Skin epidermis (tissue), 12 donors: ENCODE measurements at regions not wholly inside any gene's neighbourhood (a gene's known extent, or its start where the extent isn't known, plus 50 kb on each side); places are given as distances from the start of the nearest gene placed in this dataset.

ENCODE experiments used
- H3K27ac ChIP-seq, 21 experiments: fragments of 200-600 bp; sonication (generic) in 11 of 21; one replicate each; pipeline ENCODE4 v1.5.0; 2020; ENCODE audit warnings: mild to moderate bottlenecking in 3 of 21, inconsistent platforms in 2 of 21, moderate library complexity in 2 of 21
- H3K4me3 ChIP-seq, 7 experiments: fragments of 200-600 bp; sonication (generic) in 2 of 7; one replicate each; pipeline ENCODE4 v1.5.0; 2020; ENCODE audit warnings: inconsistent platforms in 2 of 7, mild to moderate bottlenecking in 2 of 7, moderate library complexity in 1 of 7

- Histone ChIP-seq H3K4me3 (no peak overlapping the region), H3K27ac (peak overlapping the region in 15 of 21 experiments; percentile 3 to 82 (median 59))
Observed at GRCh38 chr20:18989736-18990474, 176.3 kb downstream of the SCP2D1 start.

- Histone ChIP-seq H3K27ac (peak overlapping the region in 6 of 21 experiments; percentile 6 to 82 (median 64)), H3K4me3 (no peak overlapping the region)
Observed at GRCh38 chr20:18991012-18991411, 177.4 kb downstream of the SCP2D1 start.

GRCh38 chr20:18992418-18992817 is 178.8 kb downstream of the SCP2D1 start:
- H3K4me3 ChIP-seq = no peak overlapping the region
- no peak overlapping the region for H3K27ac ChIP-seq

DNA sequence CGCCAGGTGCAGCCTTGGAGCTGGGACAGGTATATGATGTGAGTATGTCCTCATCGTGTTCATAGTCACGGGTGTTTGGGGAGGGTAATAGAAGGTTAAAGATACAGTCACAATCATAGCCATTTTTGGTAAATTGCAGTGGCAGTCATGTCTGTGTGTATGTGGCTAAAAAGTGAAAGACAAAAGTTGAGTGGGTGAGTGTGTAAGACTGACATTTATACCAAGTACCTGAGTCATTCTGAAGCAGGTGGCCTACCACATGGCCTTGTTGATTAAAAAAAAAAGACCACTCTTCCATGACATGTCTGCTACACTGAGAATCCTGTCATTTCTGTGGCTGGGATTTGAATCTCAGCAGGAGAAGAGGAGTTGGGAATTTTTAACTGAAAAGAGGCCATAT is 181.9 kb downstream of the SCP2D1 start:
- no peak overlapping the region for H3K4me3 ChIP-seq
- no peak overlapping the region for H3K27ac ChIP-seq

DNA sequence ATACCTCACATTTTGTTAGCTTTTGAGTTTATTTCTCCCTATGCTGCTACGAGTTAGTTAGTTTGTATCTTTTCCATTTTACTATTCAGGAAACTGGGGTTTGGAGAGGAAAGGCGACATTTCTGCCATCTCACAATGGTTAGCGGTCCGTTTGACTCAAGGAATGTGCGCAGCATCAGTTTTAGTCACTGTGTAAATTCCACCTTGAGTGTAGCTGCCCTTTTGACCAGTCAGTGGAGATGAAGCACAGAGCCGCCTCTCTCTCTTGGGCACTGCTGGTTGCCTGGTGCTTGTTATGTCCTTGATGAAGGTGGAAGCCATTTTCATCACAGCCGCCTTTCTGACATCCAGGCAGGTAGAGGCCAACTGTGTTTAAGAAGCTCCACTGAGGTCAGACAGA is 185.5 kb downstream of the SCP2D1 start:
- Histone ChIP-seq H3K27ac (peak overlapping the region in 2 of 21 experiments; percentile 16 to 68), H3K4me3 (no peak overlapping the region)

DNA sequence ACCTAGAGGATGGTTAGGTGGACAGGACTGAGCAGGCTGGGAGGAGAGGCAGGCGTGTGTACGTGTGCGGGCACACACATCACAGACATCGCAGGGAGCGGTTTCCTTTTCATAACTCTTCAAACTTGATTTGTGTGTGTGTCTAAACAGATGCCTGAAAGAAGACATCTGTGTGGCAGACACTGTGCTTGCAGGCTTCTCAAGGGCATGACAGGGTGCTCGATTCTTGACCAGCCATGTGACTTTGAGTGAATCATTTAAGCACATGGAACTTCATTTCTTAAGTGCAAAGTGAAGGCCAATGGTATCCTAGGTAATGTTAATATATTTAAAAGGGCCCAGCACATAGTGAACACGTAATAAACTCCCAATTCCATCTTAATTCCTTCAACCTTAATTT is 186.5 kb downstream of the SCP2D1 start:
- Histone ChIP-seq H3K27ac (peak overlapping the region in 4 of 21 experiments; percentile 18 to 68 (median 42)), H3K4me3 (no peak overlapping the region)

DNA sequence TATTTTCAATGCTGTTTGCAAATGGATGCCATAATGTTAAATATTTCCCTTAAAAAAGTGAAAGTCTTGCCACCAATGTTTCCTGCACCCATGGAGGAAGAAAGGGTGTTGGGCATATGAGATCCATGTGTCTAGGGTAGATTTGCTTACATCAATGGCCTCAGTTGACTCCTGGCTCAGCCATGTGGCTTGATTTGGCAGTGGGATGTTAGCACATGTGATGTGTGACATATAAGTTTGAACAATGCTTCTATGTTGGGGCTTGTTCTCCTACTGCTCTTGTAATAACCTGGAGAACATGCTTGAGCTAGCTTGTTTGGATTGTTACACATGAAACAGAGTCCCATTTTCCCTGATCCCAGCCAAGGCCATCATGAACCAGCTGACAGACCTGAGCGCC is 187.6 kb downstream of the SCP2D1 start:
- no peak overlapping the region for H3K4me3 ChIP-seq
- H3K27ac ChIP-seq = peak overlapping the region in 8 of 21 experiments; percentile 4 to 68 (median 21)

DNA sequence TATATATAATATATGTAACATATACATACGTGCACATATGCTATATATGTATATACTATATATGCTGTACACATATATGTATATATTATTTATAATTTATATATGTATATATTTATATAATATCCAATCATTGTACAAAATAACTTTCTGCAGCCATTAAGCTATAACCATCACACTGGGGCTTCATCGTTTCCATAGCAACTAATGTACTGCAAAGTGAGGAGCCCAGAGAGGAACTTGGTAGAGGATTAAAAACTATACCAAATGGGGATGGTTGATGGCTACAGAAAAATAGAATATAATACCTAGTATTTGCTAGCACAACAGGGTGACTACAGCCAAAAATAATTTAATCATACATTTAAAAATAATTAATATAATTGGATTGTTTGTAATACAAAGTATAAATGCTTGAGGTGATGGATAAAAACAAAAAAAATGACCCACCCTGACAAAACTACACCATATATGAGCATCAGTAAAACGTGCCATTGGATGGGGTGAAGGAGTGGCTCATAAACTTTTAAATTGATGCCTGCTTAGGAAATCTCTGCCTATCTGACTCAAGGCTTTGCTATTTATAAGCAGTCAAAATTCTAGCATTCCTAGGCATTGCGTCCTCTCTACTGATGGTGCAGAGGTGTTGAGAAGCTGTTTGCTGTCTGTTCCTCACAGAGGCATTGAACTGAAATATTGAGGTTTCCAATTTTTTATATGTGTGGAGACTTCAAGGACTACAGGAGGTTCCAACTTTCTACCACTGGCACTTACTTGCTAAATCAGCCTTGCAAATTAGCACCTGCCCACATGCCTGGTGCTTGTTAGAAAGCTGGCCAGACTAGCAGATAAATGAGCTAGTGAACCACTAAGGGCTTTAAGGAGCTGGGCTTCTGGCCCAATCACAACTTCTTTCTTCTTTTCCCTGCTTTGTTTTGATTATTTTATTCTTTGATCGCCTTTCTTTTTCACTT is 190.1 kb downstream of the SCP2D1 start:
- H3K4me3 ChIP-seq = no peak overlapping the region
- no peak overlapping the region for H3K27ac ChIP-seq

DNA sequence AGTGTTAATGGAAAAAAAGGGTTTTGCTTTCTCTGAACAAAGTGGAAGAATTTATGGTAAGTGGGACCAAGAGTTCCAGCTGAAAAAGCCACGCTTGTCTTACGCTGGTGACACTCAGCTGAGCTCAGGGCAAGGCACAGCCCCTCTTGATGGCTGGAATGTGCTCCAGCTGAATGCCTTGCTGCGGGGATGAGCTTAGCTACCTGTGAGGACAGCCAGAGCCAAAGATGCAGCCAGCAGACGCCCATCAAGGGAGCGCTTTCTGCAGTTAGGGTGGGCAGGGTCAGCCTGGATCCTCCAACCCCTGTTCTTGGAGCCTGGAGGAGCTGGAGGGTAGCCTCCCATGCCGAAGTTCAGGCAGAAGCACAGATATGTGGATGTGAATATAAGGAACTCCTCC is 191.4 kb downstream of the SCP2D1 start:
- Histone ChIP-seq H3K27ac (no peak overlapping the region), H3K4me3 (no peak overlapping the region)

DNA sequence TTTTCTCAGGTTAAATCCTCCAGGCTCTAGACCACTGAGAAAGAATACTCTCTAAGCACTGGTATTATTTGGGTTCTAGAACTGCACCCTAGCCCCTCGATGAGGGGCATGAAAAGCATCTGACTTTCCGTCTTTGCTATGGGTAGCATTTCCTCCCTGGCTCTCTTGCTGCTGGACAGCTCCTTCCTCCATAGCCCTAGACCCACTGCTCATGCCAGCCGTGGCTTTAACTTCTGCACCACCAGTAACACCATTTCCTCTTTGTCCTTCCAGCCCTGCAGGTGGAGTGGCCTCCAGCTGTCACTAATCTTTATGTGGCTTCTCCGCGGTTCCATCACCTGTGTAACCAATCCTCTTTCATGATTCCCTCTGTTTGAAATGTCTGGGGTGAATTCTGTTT is 194.9 kb downstream of the SCP2D1 start:
- Histone ChIP-seq H3K27ac (no peak overlapping the region), H3K4me3 (no peak overlapping the region)

GRCh38 chr20:19009081-19009688 is 195.6 kb downstream of the SCP2D1 start:
- H3K27ac ChIP-seq = no peak overlapping the region
- no peak overlapping the region for H3K4me3 ChIP-seq

DNA sequence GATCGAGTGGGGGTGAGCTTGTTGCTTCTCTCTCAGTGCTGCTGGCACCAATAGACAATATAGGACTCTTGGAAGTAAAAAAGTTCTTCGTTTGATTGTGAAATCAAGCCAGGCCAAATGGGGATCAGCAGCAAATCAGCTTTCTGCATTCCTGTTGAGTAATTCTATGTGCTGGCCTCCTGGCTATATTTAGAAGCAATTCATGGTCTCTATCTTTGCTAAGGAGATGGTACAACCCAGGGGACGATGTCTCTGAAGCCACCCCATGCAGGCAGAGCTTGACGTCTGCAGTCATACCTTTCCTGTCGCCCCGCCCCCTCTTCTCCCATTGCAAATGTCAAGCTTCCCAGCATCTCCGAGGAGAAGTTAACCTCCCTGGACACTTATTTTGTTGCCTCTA is 199.1 kb downstream of the SCP2D1 start:
- Histone ChIP-seq H3K27ac (peak overlapping the region in 1 of 21 experiments; percentile 17), H3K4me3 (no peak overlapping the region)

- H3K4me3 ChIP-seq = no peak overlapping the region
- no peak overlapping the region for H3K27ac ChIP-seq
Observed at GRCh38 chr20:19013907-19014306, 198.5 kb upstream of the SLC24A3 start.

- H3K4me3 ChIP-seq = no peak overlapping the region
- peak overlapping the region in 1 of 21 experiments; percentile 71 for H3K27ac ChIP-seq
Observed at GRCh38 chr20:19015351-19016139, 196.9 kb upstream of the SLC24A3 start.

DNA sequence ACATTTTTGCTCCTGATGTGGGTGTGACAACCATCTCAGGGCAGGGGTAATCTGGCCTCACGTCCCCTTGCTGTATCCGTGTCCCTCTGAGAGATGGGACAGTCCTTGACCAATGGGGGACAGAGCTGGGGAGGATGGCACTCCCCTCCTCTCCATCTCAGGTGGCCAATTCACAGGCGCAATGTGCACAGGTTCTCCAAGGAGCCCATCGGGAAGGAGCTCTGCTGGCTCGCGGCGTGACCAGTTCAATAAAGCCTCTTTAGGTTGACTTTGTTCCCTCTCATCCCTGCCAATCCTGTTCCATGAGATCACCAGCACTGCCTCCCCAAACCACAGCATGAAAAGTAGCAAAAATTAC is 196.3 kb upstream of the SLC24A3 start:
- no peak overlapping the region for H3K27ac ChIP-seq
- no peak overlapping the region for H3K4me3 ChIP-seq

- Histone ChIP-seq H3K4me3 (no peak overlapping the region), H3K27ac (no peak overlapping the region)
Observed at GRCh38 chr20:19017104-19017690, 195.2 kb upstream of the SLC24A3 start.

DNA sequence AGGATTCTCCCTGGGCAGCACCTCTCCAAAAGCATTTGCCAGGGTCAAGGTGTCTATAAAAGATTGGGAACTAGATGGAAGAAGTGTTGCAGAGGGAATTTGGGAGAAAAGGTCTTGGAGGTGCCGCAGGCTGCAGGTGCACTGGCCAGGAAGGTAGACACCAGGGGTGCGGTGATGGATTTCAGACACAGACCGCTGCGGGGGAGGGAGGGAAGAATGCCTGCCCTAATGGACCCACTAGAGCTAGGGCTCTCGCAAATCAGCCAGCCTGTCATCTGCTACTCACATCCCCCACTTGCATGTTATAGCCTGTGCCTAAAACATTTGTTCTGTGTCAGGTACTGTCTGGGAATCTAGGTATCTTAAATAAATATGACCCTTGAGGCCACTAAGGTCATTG is 193.6 kb upstream of the SLC24A3 start:
- Histone ChIP-seq H3K4me3 (no peak overlapping the region), H3K27ac (no peak overlapping the region)

DNA sequence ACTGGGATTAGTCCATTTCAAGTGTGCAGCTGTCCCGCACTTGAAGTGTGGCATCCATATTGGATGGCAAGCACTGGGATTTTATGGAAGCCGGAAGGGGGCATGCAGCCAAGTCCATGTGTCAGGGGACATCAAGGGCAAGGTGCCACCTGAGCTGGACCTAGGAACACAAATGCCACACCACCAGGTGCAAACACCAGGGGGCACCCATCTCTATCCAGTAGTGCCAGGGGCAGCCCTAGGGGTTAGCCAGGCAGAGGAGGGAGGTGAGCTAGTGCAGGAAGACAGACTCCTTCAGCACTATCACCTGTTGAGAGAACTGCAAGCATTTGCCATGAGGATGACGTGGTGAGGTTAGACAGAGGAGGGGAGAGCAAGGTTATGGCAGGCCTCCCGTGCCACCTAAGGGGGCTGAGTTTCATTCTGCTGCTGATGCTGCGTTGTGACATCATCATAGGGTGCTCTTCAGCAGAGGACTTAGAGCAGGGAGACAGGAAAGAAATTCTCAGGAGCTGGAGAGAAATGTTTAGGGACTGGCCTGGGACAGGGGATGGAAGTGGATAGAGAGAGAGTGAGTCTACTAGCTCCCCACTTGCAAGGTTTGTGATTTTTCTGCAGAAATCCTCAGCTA is 192.6 kb upstream of the SLC24A3 start:
- no peak overlapping the region for H3K27ac ChIP-seq
- no peak overlapping the region for H3K4me3 ChIP-seq
